ENCODE measurements at regions not wholly inside any gene's neighbourhood (a gene's known extent, or its start where the extent isn't known, plus 50 kb on each side); places are given as distances from the start of the nearest gene placed in this dataset.

DNA sequence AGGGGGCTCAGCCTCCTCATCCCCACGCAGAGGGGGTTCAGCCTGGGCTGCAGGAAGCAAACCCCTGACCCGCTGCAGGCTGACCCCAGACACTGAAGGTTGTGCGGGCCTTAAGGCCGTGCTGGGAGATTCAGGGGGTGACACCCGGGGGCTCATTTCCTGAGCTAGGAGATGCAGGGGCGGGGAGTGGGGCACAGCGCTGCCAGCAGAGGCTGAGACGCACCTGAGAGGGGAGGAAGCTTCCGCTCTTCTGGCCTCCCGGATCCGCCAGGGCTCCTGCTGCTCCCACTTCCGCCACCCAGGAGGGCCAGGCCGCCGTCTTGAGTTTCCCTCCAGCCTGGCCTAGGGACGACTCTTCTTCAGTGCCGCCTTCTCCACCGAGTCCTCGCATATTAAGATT lies 173.2 kb upstream of the FOXF1 start:
- no peaks in the 10 kb centered on the region for H3K79me2 ChIP-seq (ENCODE audit: control insufficient read depth, insufficient read depth, low read length)
- H2AFZ ChIP-seq (ENCODE audit: low read depth, low read length): no peak overlapping the region
- no peak for TF ChIP-seq POLR2AphosphoS5 (IDR thresholded peaks at IDR 0.05; ENCODE audit: insufficient read depth, low read depth, low read length)
- TF ChIP-seq, protein P1, sequence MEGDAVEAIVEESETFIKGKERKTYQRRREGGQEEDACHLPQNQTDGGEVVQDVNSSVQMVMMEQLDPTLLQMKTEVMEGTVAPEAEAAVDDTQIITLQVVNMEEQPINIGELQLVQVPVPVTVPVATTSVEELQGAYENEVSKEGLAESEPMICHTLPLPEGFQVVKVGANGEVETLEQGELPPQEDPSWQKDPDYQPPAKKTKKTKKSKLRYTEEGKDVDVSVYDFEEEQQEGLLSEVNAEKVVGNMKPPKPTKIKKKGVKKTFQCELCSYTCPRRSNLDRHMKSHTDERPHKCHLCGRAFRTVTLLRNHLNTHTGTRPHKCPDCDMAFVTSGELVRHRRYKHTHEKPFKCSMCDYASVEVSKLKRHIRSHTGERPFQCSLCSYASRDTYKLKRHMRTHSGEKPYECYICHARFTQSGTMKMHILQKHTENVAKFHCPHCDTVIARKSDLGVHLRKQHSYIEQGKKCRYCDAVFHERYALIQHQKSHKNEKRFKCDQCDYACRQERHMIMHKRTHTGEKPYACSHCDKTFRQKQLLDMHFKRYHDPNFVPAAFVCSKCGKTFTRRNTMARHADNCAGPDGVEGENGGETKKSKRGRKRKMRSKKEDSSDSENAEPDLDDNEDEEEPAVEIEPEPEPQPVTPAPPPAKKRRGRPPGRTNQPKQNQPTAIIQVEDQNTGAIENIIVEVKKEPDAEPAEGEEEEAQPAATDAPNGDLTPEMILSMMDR (IDR thresholded peaks at IDR 0.05; ENCODE audit: extremely low read depth in 1 of 2, insufficient read depth in 1 of 2, low read depth in 1 of 2, low read length in 2 of 2): no peak
- no peak for TF ChIP-seq POLR2A (IDR thresholded peaks at IDR 0.05; ENCODE audit: low read depth, low read length)
- TF ChIP-seq JUN (IDR thresholded peaks at IDR 0.05; ENCODE audit: borderline replicate concordance, insufficient read depth, insufficient read length, low read depth): no peak
- no peak for TF ChIP-seq FOS (IDR thresholded peaks at IDR 0.05; ENCODE audit: borderline replicate concordance, insufficient read depth, low read length)
- TF ChIP-seq, protein P2, sequence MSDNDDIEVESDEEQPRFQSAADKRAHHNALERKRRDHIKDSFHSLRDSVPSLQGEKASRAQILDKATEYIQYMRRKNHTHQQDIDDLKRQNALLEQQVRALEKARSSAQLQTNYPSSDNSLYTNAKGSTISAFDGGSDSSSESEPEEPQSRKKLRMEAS (IDR thresholded peaks at IDR 0.05; ENCODE audit: insufficient read depth, insufficient read length): no peak
- no peak for TF ChIP-seq EZH2 (IDR thresholded peaks at IDR 0.05; ENCODE audit: borderline replicate concordance, low read depth, low read length, severe bottlenecking)
- no peak for TF ChIP-seq MYC (IDR thresholded peaks at IDR 0.05; ENCODE audit: low read depth, low read length)
- TF ChIP-seq GATA2 (IDR thresholded peaks at IDR 0.05; ENCODE audit: insufficient read depth, insufficient read length, low read depth, low read length): no peak
- no peaks in the 10 kb centered on the region for H3K9me3 ChIP-seq (replicated peaks; ENCODE audit: control insufficient read depth, insufficient read depth, low read length)
- dilution Hi-C loops (cut with MboI; ENCODE audit: extremely low pct_ligation_motif_present, low sequenced_read_pairs) (no loop called here), intact Hi-C loops (cut with micrococcal nuclease) (no loop called here)
- no TSS peak for BruUV-seq (replicated peaks)
- no peaks in the 10 kb centered on the region for H4K20me1 ChIP-seq (replicated peaks; ENCODE audit: control insufficient read depth, extremely low read depth, insufficient read depth, low read length)
- H3K4me1 ChIP-seq (ENCODE audit: control insufficient read depth, extremely low read depth, insufficient read depth, low read length): peaks cover 18% of the 10 kb centered on the region
- no peak for DNase-seq (ENCODE audit: low read depth, low spot score)
- no peak overlapping the region for H3K9ac ChIP-seq (replicated peaks; ENCODE audit: extremely low read depth, insufficient read depth, low read length)
- H3K36me3 ChIP-seq (ENCODE audit: control insufficient read depth in 2 of 2, extremely low read depth in 1 of 2, insufficient read depth in 2 of 2, low read length in 2 of 2): no peaks in the 10 kb centered on the region
- POLR2A ChIA-PET: no interaction called here
- CTCF ChIA-PET: interaction anchor here (0.8 to 2.7 kb wide), 3 partner anchors 39 to 181 kb away, joined by 3 to 15 read pairs (median 4); no protein-coding TSS in a partner anchor
- no peaks in the 10 kb centered on the region for H3K9me1 ChIP-seq (replicated peaks; ENCODE audit: control insufficient read depth, extremely low read depth, insufficient read depth, low read length)
- H3K4me3 ChIP-seq (replicated peaks in 1 of 3; ENCODE audit: insufficient read depth in 1 of 3, low read depth in 1 of 3, low read length in 3 of 3): no peak overlapping the region
- no peak for FAIRE-seq
- H3K27me3 ChIP-seq (ENCODE audit: control insufficient read depth in 2 of 2, insufficient read depth in 2 of 2, low read length in 2 of 2): peaks cover 14% of the 10 kb centered on the region in 2 experiments
- no peak overlapping the region for H3K4me2 ChIP-seq (ENCODE audit: insufficient read depth, low read length)
- no peak overlapping the region for H3K27ac ChIP-seq (ENCODE audit: insufficient read depth, low read depth, low read length)

Data from endothelial cell of umbilical vein (primary cell).